Ammon's horn (tissue), 1 donor: ENCODE measurements at regions not wholly inside any gene's neighbourhood (a gene's known extent, or its start where the extent isn't known, plus 50 kb on each side); places are given as distances from the start of the nearest gene placed in this dataset.
"Not testable (repeated sequence)": the region's sequence is repeated elsewhere in the genome, so short reads cannot be mapped to it uniquely, and the experiment has no call there.

ENCODE experiments used
- DNase-seq: peaks from one replicate; pipeline ENCODE4 v3.0.0-alpha.2; 2016; ENCODE audit warnings: low spot score

- no peak for DNase-seq
Observed at GRCh38 chr6:121641158-121641557, 205.7 kb downstream of the GJA1 start.

GRCh38 chr6:121645100-121645745, 209.8 kb downstream of the GJA1 start:
- DNase-seq, result no peak

GRCh38 chr6:121647905-121648304, 212.5 kb downstream of the GJA1 start:
- DNase-seq, result peak; percentile 8

GRCh38 chr6:121649951-121650350, 214.5 kb downstream of the GJA1 start:
- DNase-seq, result no peak

GRCh38 chr6:121651420-121651819, 216.0 kb downstream of the GJA1 start:
- DNase-seq, result no peak

GRCh38 chr6:121652223-121652622, 216.8 kb downstream of the GJA1 start:
- DNase-seq, result no peak

- DNase-seq, result no peak
Observed at GRCh38 chr6:121652726-121653623, 217.5 kb downstream of the GJA1 start.

- no peak for DNase-seq
Observed at GRCh38 chr6:121653624-121654008, 218.2 kb downstream of the GJA1 start.

GRCh38 chr6:121657972-121658371, 222.5 kb downstream of the GJA1 start:
- DNase-seq, result no peak

- no peak for DNase-seq
Observed at GRCh38 chr6:121660277-121660676, 224.8 kb downstream of the GJA1 start.

- DNase-seq, result no peak
Observed at GRCh38 chr6:121663292-121663810, 227.9 kb downstream of the GJA1 start.

GRCh38 chr6:121664158-121664557, 228.7 kb downstream of the GJA1 start:
- DNase-seq, result no peak

GRCh38 chr6:121666814-121667213, 231.4 kb downstream of the GJA1 start:
- no peak for DNase-seq

- DNase-seq, result no peak
Observed at GRCh38 chr6:121668259-121668658, 232.8 kb downstream of the GJA1 start.

GRCh38 chr6:121670511-121670910, 235.1 kb downstream of the GJA1 start:
- no peak for DNase-seq

GRCh38 chr6:121677571-121677970, 242.1 kb downstream of the GJA1 start:
- no peak for DNase-seq

GRCh38 chr6:121678245-121678644, 242.8 kb downstream of the GJA1 start:
- DNase-seq, result no peak

GRCh38 chr6:121680058-121680457, 244.6 kb downstream of the GJA1 start:
- DNase-seq, result no peak

GRCh38 chr6:121682666-121683065, 247.2 kb downstream of the GJA1 start:
- no peak for DNase-seq

- DNase-seq, result not testable (repeated sequence)
Observed at GRCh38 chr6:121685806-121686205, 250.4 kb downstream of the GJA1 start.

- DNase-seq, result no peak
Observed at GRCh38 chr6:121686611-121687023, 251.2 kb downstream of the GJA1 start.

GRCh38 chr6:121688974-121689373, 253.5 kb downstream of the GJA1 start:
- DNase-seq, result no peak

GRCh38 chr6:121691126-121691551, 255.7 kb downstream of the GJA1 start:
- DNase-seq, result no peak
